ENCODE measurements at regions not wholly inside any gene's neighbourhood (a gene's known extent, or its start where the extent isn't known, plus 50 kb on each side); places are given as distances from the start of the nearest gene placed in this dataset.
A peak's percentile ranks its signal among the peaks of the same experiment; 100 is the strongest.

GRCh38 chr16:8519179-8519578 is 71.1 kb downstream of the TMEM114 start:
- DNase-seq = no peak

- DNase-seq = no peak
Observed at GRCh38 chr16:8517280-8517679, 73.0 kb downstream of the TMEM114 start.

- no peak for DNase-seq
Observed at GRCh38 chr16:8516471-8516870, 73.8 kb downstream of the TMEM114 start.

- no peak for DNase-seq
Observed at GRCh38 chr16:8512941-8513624, 77.2 kb downstream of the TMEM114 start.

- DNase-seq = no peak
Observed at GRCh38 chr16:8511464-8511863, 78.8 kb downstream of the TMEM114 start.

- no peak for DNase-seq
Observed at GRCh38 chr16:8510160-8510559, 80.2 kb downstream of the TMEM114 start.

GRCh38 chr16:8505327-8505991 is 84.9 kb downstream of the TMEM114 start:
- no peak for DNase-seq

- DNase-seq = no peak
Observed at GRCh38 chr16:8502446-8502845, 87.9 kb downstream of the TMEM114 start.

- DNase-seq = no peak
Observed at GRCh38 chr16:8500351-8500750, 90.0 kb downstream of the TMEM114 start.

GRCh38 chr16:8496364-8496763 is 93.9 kb downstream of the TMEM114 start:
- DNase-seq = no peak

- no peak for DNase-seq
Observed at GRCh38 chr16:8493972-8494371, 96.3 kb downstream of the TMEM114 start.

- no peak for DNase-seq
Observed at GRCh38 chr16:8492690-8493089, 97.6 kb downstream of the TMEM114 start.

GRCh38 chr16:8489580-8489979 is 100.7 kb downstream of the TMEM114 start:
- DNase-seq = no peak

GRCh38 chr16:8486985-8487384 is 103.3 kb downstream of the TMEM114 start:
- no peak for DNase-seq

GRCh38 chr16:8483396-8483795 is 106.9 kb downstream of the TMEM114 start:
- no peak for DNase-seq

- DNase-seq = no peak
Observed at GRCh38 chr16:8481810-8482209, 108.5 kb downstream of the TMEM114 start.

GRCh38 chr16:8476824-8477223 is 113.5 kb downstream of the TMEM114 start:
- no peak for DNase-seq

- no peak for DNase-seq
Observed at GRCh38 chr16:8474587-8474986, 115.7 kb downstream of the TMEM114 start.

- no peak for DNase-seq
Observed at GRCh38 chr16:8469102-8469778, 121.1 kb downstream of the TMEM114 start.

- peak; percentile 11 for DNase-seq
Observed at GRCh38 chr16:8464979-8465378, 125.3 kb downstream of the TMEM114 start.

- no peak for DNase-seq
Observed at GRCh38 chr16:8459085-8459733, 131.1 kb downstream of the TMEM114 start.

GRCh38 chr16:8458481-8459046 is 131.7 kb downstream of the TMEM114 start:
- peak; percentile 67 for DNase-seq

GRCh38 chr16:8453359-8453758 is 137.0 kb downstream of the TMEM114 start:
- DNase-seq = no peak

Data from islet precursor cell (in vitro differentiated cells).